Calu3 (cell line): ENCODE measurements at regions not wholly inside any gene's neighbourhood (a gene's known extent, or its start where the extent isn't known, plus 50 kb on each side); places are given as distances from the start of the nearest gene placed in this dataset.

ENCODE experiments used
- BruUV-seq: library from RNA; stranded (reverse); fragments of 400-500 nt; replicated peaks from 2 replicates; lab custom pipeline; 2021; lab: Mats Ljungman, UMichigan
- CTCF ChIA-PET: fragments of 300-600 bp; sonication (Branson Sonifier 250); formaldehyde crosslinking; loops from one replicate; lab custom pipeline; 2022; ENCODE audit warnings: antibody characterized with exemption; lab: Charles Lee
- DNase-seq: peaks from one replicate; pipeline ENCODE4 v3.0.0; 2022
- H3K27ac Mint-ChIP-seq: one replicate; pipeline ENCODE4 v1.8.0; 2022; ENCODE audit warnings: mixed read lengths; ENCODE audit not compliant: unreplicated experiment
- H3K27me3 Mint-ChIP-seq: one replicate; pipeline ENCODE4 v1.8.0; 2022; ENCODE audit warnings: mixed read lengths; ENCODE audit not compliant: unreplicated experiment
- H3K36me3 Mint-ChIP-seq: one replicate; pipeline ENCODE4 v1.8.0; 2022; ENCODE audit warnings: mild to moderate bottlenecking, moderate library complexity, mixed read lengths; ENCODE audit not compliant: insufficient read depth, unreplicated experiment
- H3K4me1 Mint-ChIP-seq: one replicate; pipeline ENCODE4 v1.8.0; 2022; ENCODE audit warnings: mild to moderate bottlenecking, low read depth, mixed read lengths; ENCODE audit not compliant: unreplicated experiment
- H3K4me3 Mint-ChIP-seq: one replicate; pipeline ENCODE4 v1.8.0; 2022; ENCODE audit warnings: mild to moderate bottlenecking, low read depth, moderate library complexity, mixed read lengths; ENCODE audit not compliant: unreplicated experiment
- H3K9me3 Mint-ChIP-seq: one replicate; pipeline ENCODE4 v1.8.0; 2022; ENCODE audit warnings: low read depth, mixed read lengths; ENCODE audit not compliant: unreplicated experiment
- CTCF ChIP-seq: fragments of 200-600 bp; IDR thresholded peaks from one replicate; pipeline ENCODE4 v1.8.0; 2022; ENCODE audit warnings: antibody characterized with exemption; ENCODE audit not compliant: unreplicated experiment
- intact Hi-C: fragments of 100-400 bp; cut with micrococcal nuclease; formaldehyde crosslinking; loops from one replicate; pipeline ENCODE4 v1.10.0; 2022; ENCODE audit not compliant: unreplicated experiment

GRCh38 chr12:45130881-45131281, 80.0 kb upstream of the DBX2 start:
- Mint-ChIP-seq H3K4me1 (peaks cover 15% of the 10 kb centered on the region), H3K9me3 (no peaks in the 10 kb centered on the region), H3K36me3 (no peaks in the 10 kb centered on the region), H3K27me3 (peaks cover 12% of the 10 kb centered on the region), H3K27ac (no peak overlapping the region), H3K4me3 (no peak overlapping the region)
- TF ChIP-seq CTCF = peak; percentile 33
- CTCF ChIA-PET = no interaction called here
- intact Hi-C loops = loop anchor here (1.0 kb wide), 1 partner anchor 615 kb away; no protein-coding TSS in a partner anchor
- no TSS peak for BruUV-seq
- peak; percentile 54 for DNase-seq

- TF ChIP-seq CTCF = no peak
These were observed 80.6 kb upstream of the DBX2 start for GRCh38 chr12:45131506-45131905.

GRCh38 chr12:45138609-45139008, 77.3 kb upstream of the ANO6 start:
- Mint-ChIP-seq H3K9me3 (no peaks in the 10 kb centered on the region), H3K27ac (no peak overlapping the region), H3K4me1 (no peaks in the 10 kb centered on the region), H3K27me3 (peaks cover 6% of the 10 kb centered on the region), H3K36me3 (no peaks in the 10 kb centered on the region), H3K4me3 (no peak overlapping the region)
- intact Hi-C loops = no loop called here
- CTCF ChIA-PET = no interaction called here
- no peak for TF ChIP-seq CTCF
- DNase-seq = no peak
- no TSS peak for BruUV-seq

More at GRCh38 chr12:45131506-45131905, 80.6 kb upstream of the DBX2 start:
- Mint-ChIP-seq H3K27ac (no peak overlapping the region), H3K9me3 (no peaks in the 10 kb centered on the region), H3K4me3 (no peak overlapping the region), H3K27me3 (peaks cover 12% of the 10 kb centered on the region), H3K4me1 (peaks cover 15% of the 10 kb centered on the region), H3K36me3 (no peaks in the 10 kb centered on the region)
- CTCF ChIA-PET = interaction anchor here (0.6 to 1.0 kb wide), 2 partner anchors 11 to 412 kb away, joined by 3 to 4 read pairs; no protein-coding TSS in a partner anchor
- intact Hi-C loops = loop anchor here (1.0 kb wide), 1 partner anchor 615 kb away; no protein-coding TSS in a partner anchor
- DNase-seq = peak; percentile 8
- no TSS peak for BruUV-seq

GRCh38 chr12:45148006-45148405, 67.9 kb upstream of the ANO6 start:
- CTCF ChIA-PET = no interaction called here
- H3K4me1 Mint-ChIP-seq = no peaks in the 10 kb centered on the region
- no peak overlapping the region for H3K4me3 Mint-ChIP-seq
- no peaks in the 10 kb centered on the region for H3K36me3 Mint-ChIP-seq
- no peaks in the 10 kb centered on the region for H3K27me3 Mint-ChIP-seq
- DNase-seq = no peak
- no TSS peak for BruUV-seq
- intact Hi-C loops = no loop called here
- H3K27ac Mint-ChIP-seq = no peak overlapping the region
- H3K9me3 Mint-ChIP-seq = peaks cover 3% of the 10 kb centered on the region
- no peak for TF ChIP-seq CTCF
